GM21515 (cell line): ENCODE measurements at regions not wholly inside any gene's neighbourhood (a gene's known extent, or its start where the extent isn't known, plus 50 kb on each side); places are given as distances from the start of the nearest gene placed in this dataset.
"Not testable (repeated sequence)": the region's sequence is repeated elsewhere in the genome, so short reads cannot be mapped to it uniquely, and the experiment has no call there.

Experiments
- ATAC-seq: cut with Tn5 transposase; IDR thresholded peaks from one replicate; pipeline ENCODE4 v1.9.1; 2021; ENCODE audit not compliant: unreplicated experiment

DNA sequence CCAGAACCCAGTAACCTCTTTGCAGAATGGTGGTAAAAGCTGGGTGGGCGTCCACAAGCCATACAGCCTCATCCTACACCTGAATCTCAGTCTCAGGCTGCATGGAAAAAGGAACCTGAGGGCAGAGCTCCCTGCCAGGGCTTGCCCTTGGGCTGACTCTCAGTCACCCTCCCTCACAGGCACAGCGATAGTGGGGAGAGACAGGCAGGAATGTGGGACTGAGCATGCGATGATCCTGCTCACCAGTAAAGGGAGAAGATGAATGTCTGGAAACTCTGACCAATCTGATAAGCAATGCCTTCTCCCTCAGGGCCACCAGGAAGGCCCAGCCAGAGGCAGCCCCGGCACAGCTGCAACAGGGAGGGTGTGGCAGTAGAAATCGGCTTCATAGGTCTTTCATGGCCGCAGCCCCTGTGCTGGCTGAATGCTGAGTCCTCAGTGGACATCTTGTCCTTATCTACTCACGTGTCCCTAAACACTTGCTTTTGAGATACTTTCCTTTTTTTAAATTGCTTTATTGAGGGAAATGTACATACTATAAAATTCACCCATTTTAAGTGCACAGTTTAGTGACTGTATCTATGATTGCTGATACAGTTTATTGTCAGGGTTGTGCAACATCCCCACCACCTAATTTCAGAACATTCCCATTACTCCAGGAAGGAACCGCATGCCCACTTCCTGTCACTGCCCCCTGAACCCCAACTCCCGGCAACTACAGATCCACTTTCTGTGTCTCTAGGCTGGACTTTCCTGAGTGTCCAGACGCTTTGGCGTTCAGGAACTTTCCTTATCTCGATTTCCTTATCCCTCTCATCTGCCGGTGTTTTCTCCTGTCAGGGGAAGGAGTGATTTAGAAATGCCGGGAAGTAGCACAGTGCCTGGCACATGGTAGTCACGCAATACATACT, 258.1 kb downstream of the PCNX1 start:
- no peak for ATAC-seq

GRCh38 chr14:71166180-71166837, 259.1 kb downstream of the PCNX1 start:
- ATAC-seq, result no peak

- not testable (repeated sequence) for ATAC-seq
Observed at GRCh38 chr14:71167325-71167950, 260.2 kb downstream of the PCNX1 start.

DNA sequence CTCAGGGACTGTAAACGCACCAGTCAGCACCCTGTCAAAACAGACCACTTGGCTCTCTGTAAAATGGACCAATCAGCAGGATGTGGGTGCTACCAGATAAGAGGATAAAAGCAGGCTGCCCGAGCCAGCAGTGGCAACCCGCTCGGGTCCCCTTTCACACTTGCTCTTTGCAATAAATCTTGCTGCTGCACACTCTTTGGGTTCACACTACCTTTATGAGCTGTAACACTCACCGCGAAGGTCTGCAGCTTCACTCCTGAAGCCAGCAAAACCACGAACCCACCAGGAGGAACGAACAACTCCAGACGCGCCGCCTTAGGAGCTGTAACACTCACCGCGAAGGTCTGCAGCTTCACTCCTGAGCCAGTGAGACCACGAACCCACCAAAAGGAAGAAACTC, 260.9 kb downstream of the PCNX1 start:
- ATAC-seq, result not testable (repeated sequence)

DNA sequence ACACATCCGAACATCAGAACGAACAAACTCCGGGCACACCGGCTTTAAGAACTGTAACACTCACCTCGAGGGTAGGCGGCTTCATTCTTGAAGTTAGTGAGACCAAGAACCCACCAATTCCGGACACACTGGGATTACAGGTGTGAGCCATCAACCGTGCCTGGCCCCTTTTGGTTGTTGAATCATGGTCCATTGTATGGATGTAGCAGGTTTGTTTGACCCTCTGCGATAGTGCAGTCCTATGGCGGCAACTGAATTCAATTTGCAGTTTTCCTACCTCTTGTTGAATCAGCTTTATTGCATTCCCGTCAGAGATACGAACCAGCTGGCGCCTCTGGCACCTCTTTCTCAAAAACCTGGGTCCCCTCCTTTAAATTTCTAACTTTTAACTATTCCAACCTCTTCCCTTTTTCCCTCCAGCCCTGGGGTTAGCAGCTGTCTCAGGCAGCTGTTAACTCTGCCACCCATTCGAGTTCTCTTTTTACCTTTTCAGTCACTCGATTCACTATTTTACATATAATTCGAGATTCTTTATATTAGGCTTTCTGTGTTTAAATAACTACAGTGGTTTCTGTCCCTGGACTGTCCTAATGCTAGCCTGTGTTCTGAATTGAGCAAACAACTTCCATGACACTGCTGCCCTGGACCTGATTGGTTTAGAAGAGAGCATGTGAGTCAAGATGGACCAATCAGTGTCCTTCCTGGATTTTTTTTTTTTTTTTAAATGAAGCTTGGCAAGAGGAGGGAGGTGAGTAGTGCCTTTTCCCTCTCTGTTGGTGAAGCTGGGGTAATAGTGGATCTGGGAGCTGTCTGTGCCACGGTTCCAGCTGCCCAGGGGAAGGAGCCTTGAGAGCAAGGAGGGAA, 261.5 kb downstream of the PCNX1 start:
- no peak for ATAC-seq

- ATAC-seq, result no peak
Observed at GRCh38 chr14:71169861-71170260, 262.6 kb downstream of the PCNX1 start.

GRCh38 chr14:71175491-71175890, 268.2 kb downstream of the PCNX1 start:
- ATAC-seq, result no peak

DNA sequence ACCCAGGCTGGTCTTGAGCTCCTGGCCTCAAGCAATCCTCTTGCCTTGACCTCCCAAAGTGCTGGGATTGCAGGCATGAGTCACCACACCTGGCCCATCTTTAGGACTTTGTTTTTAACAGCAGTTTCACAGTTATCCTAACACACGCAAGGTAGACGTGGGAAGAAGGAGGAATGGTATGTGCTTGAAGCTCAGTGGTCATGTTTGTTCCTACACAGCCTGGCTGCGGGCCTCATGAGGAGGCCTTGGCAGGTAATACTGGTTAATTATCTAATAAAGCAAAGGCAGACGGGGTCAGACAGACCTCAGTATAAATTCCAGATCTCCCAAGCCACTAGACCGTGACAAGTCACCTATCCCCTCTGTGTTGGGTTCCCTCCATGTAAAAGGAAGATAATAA, 271.8 kb downstream of the PCNX1 start:
- no peak for ATAC-seq

- no peak for ATAC-seq
Observed at GRCh38 chr14:71180397-71180796, 273.1 kb downstream of the PCNX1 start.

GRCh38 chr14:71181215-71182003, 274.1 kb downstream of the PCNX1 start:
- no peak for ATAC-seq

GRCh38 chr14:71183876-71184689, 276.8 kb downstream of the PCNX1 start:
- no peak for ATAC-seq

DNA sequence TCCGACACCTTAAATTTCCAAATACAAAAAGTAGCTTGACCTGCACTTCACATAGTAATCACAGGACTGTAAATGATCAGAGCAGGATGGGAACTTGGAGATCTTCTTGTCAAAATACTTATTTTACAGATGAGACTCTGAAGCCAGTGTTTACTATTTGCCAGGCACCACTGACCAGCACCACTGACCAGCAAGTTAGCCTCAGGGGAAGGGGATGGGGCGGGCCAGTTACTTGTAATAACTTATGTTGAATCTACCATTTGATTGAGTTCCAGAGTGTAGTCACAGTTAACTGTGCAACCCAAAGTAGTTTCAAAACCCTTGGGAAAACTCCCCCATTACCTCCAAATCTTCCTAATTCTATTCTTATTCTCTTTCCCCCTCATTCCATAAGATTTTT, 278.4 kb downstream of the PCNX1 start:
- no peak for ATAC-seq

DNA sequence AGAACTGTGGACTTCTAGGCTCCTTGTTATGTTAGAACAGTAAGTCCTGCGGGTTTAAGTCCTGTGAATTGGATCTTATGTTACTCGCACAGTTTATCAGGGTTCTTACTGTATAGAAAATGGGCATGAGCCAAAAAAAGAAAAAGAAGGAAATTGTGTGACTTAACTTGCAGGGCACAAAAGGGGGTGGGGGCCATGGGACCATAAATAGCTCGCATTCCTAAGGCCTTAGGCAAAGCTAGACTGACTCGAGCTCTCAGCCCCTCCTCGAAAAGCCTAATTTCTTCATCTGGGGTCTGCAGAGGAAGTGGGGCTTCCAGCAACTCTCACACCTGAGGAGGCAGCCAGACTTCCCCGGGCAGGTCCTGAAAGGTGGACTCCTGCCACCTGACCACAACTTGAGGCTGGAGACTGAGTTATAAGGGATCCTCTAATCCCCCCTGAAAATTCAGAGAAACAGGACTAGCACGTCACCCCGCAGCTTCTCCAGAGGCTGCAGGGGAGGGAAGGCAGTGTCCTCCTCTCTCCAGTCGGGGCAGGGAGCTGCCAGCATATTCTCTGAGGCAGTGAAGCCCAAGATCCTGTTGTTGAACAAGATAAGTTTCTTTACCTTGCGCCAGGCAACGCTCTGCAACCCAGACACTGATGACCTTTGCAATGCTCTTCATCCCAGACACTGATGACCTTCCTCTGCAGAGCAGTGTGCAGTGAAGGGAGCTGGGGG, 280.5 kb downstream of the PCNX1 start:
- ATAC-seq, result no peak

- ATAC-seq, result no peak
Observed at GRCh38 chr14:71190770-71191374, 283.6 kb downstream of the PCNX1 start.

- ATAC-seq, result no peak
Observed at GRCh38 chr14:71193663-71194062, 286.4 kb downstream of the PCNX1 start.

- no peak for ATAC-seq
Observed at GRCh38 chr14:71194251-71194650, 287.0 kb downstream of the PCNX1 start.

DNA sequence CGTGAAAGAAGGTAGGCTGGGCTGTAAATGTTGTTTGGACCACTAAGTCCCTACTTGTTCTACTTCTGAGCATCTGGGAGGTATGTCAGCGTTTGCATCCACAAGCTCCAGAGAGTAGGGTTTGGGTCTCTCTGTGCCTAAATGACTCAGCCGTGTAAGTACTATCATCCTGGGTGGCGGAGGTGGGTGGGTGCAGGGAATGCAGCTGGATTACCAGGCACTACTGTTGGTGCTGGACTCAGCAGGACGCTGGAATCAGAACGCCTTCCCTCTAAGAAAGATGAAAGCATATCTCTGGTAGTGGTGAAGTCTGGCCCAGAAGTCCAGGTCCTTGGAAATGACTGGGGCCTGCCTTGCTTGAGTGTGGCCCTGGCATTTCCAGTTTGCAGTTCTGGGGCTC, 289.7 kb downstream of the PCNX1 start:
- no peak for ATAC-seq

DNA sequence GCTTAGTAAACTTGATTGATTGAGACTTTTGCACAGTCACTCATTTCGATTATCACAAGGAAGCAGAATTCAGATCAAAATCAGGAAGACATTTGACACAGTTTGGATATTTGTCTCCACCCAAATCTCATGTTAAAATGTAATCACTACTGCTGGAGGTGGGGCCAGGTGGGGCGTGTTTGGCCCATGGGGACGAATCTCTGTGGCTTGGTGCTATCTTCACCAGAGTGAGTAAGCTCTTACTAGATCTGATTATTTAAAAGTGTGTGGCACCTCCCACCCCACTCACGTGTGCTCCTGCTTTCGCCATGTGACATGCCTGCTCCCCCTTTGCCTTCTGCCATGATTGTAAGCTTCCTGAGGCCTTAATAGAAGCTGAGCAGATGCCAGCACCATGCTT, 291.4 kb downstream of the PCNX1 start:
- ATAC-seq, result no peak
